ENCODE measurements at regions not wholly inside any gene's neighbourhood (a gene's known extent, or its start where the extent isn't known, plus 50 kb on each side); places are given as distances from the start of the nearest gene placed in this dataset.

GRCh38 chr5:74164725-74165235 is 475.7 kb downstream of the ENC1 start:
- Histone ChIP-seq H3K4me3 (no peak overlapping the region), H3K36me3 (no peaks in the 10 kb centered on the region), H3K27ac (no peak overlapping the region), H3K4me1 (peaks cover 11% of the 10 kb centered on the region), H3K9me3 (replicated peaks) (no peaks in the 10 kb centered on the region), H3K27me3 (no peaks in the 10 kb centered on the region)
- DNase-seq: no peak

GRCh38 chr5:74162524-74162923 is 478.0 kb downstream of the ENC1 start:
- no peak for DNase-seq
- Histone ChIP-seq H3K36me3 (no peaks in the 10 kb centered on the region), H3K27me3 (no peaks in the 10 kb centered on the region), H3K4me1 (peaks cover 6% of the 10 kb centered on the region), H3K4me3 (no peak overlapping the region), H3K9me3 (replicated peaks) (no peaks in the 10 kb centered on the region), H3K27ac (no peak overlapping the region)

GRCh38 chr5:74161170-74161569 is 479.4 kb downstream of the ENC1 start:
- Histone ChIP-seq H3K4me1 (no peaks in the 10 kb centered on the region; the same call in 1 of the 2 replicates), H3K4me3 (no peak overlapping the region), H3K36me3 (no peaks in the 10 kb centered on the region), H3K27me3 (no peaks in the 10 kb centered on the region), H3K9me3 (replicated peaks) (no peaks in the 10 kb centered on the region), H3K27ac (no peak overlapping the region)
- no peak for DNase-seq

GRCh38 chr5:74156728-74157383 is 483.7 kb downstream of the ENC1 start:
- no peaks in the 10 kb centered on the region for H3K27me3 ChIP-seq
- H3K4me3 ChIP-seq: no peak overlapping the region
- peaks cover 19% of the 10 kb centered on the region for H3K4me1 ChIP-seq
- H3K36me3 ChIP-seq: no peaks in the 10 kb centered on the region
- H3K27ac ChIP-seq: no peak overlapping the region
- 0 out of 2 replicates have a peak, but pooled peaks cover 4% of the 10 kb centered on the region for H3K9me3 ChIP-seq (replicated peaks)
- no peak for DNase-seq

- Histone ChIP-seq H3K4me3 (no peak overlapping the region), H3K36me3 (no peaks in the 10 kb centered on the region), H3K27me3 (no peaks in the 10 kb centered on the region), H3K27ac (no peak overlapping the region), H3K4me1 (peaks cover 19% of the 10 kb centered on the region), H3K9me3 (replicated peaks) (0 out of 2 replicates have a peak, but pooled peaks cover 4% of the 10 kb centered on the region)
- DNase-seq: no peak
These were observed 485.0 kb downstream of the ENC1 start for GRCh38 chr5:74155501-74155900.

GRCh38 chr5:74154526-74154925 is 486.0 kb downstream of the ENC1 start:
- Histone ChIP-seq H3K27me3 (no peaks in the 10 kb centered on the region), H3K36me3 (no peaks in the 10 kb centered on the region), H3K9me3 (replicated peaks) (0 out of 2 replicates have a peak, but pooled peaks cover 4% of the 10 kb centered on the region), H3K4me1 (peaks cover 19% of the 10 kb centered on the region), H3K27ac (no peak overlapping the region), H3K4me3 (no peak overlapping the region)
- no peak for DNase-seq

- no peak for DNase-seq
- Histone ChIP-seq H3K4me3 (no peak overlapping the region), H3K27ac (no peak overlapping the region; the same call in 1 of the 2 replicates)
These were observed 487.2 kb downstream of the ENC1 start for GRCh38 chr5:74153255-74153790.

GRCh38 chr5:74152625-74153254 is 487.8 kb downstream of the ENC1 start:
- H3K4me3 ChIP-seq: no peak overlapping the region
- H3K9me3 ChIP-seq (replicated peaks): 0 out of 2 replicates have a peak, but pooled peaks cover 4% of the 10 kb centered on the region

More at GRCh38 chr5:74153255-74153790, 487.2 kb downstream of the ENC1 start:
- H3K4me1 ChIP-seq: peaks cover 19% of the 10 kb centered on the region
- no peaks in the 10 kb centered on the region for H3K36me3 ChIP-seq
- no peaks in the 10 kb centered on the region for H3K27me3 ChIP-seq
- H3K9me3 ChIP-seq (replicated peaks): 0 out of 2 replicates have a peak, but pooled peaks cover 4% of the 10 kb centered on the region

GRCh38 chr5:74152136-74152535 is 488.4 kb downstream of the ENC1 start:
- DNase-seq: no peak
- Histone ChIP-seq H3K27ac (no peak overlapping the region; the same call in 1 of the 2 replicates), H3K9me3 (replicated peaks) (0 out of 2 replicates have a peak, but pooled peaks cover 4% of the 10 kb centered on the region), H3K4me1 (peaks cover 19% of the 10 kb centered on the region), H3K27me3 (no peaks in the 10 kb centered on the region), H3K4me3 (no peak overlapping the region), H3K36me3 (no peaks in the 10 kb centered on the region)

More at GRCh38 chr5:74152625-74153254, 487.8 kb downstream of the ENC1 start:
- Histone ChIP-seq H3K4me1 (peaks cover 19% of the 10 kb centered on the region), H3K27me3 (no peaks in the 10 kb centered on the region), H3K36me3 (no peaks in the 10 kb centered on the region), H3K27ac (no peak overlapping the region; the same call in 1 of the 2 replicates)
- DNase-seq: no peak

GRCh38 chr5:74149395-74149794 is 491.1 kb downstream of the ENC1 start:
- Histone ChIP-seq H3K4me1 (peaks cover 19% of the 10 kb centered on the region), H3K27me3 (no peaks in the 10 kb centered on the region), H3K4me3 (no peak overlapping the region), H3K27ac (no peak overlapping the region), H3K9me3 (replicated peaks) (0 out of 2 replicates have a peak, but pooled peaks cover 4% of the 10 kb centered on the region), H3K36me3 (no peaks in the 10 kb centered on the region)
- DNase-seq: no peak

- Histone ChIP-seq H3K9me3 (replicated peaks) (0 out of 2 replicates have a peak, but pooled peaks cover under 1% of the 10 kb centered on the region), H3K27me3 (no peaks in the 10 kb centered on the region), H3K4me1 (peaks cover 14% of the 10 kb centered on the region), H3K27ac (no peak overlapping the region), H3K4me3 (no peak overlapping the region), H3K36me3 (no peaks in the 10 kb centered on the region)
- no peak for DNase-seq
These were observed 492.2 kb downstream of the ENC1 start for GRCh38 chr5:74148321-74148720.

GRCh38 chr5:74146796-74147195 is 493.7 kb downstream of the ENC1 start:
- no peak overlapping the region for H3K4me3 ChIP-seq
- no peak overlapping the region for H3K27ac ChIP-seq
- no peaks in the 10 kb centered on the region for H3K36me3 ChIP-seq
- no peaks in the 10 kb centered on the region for H3K4me1 ChIP-seq
- no peaks in the 10 kb centered on the region for H3K27me3 ChIP-seq
- DNase-seq: no peak
- no peaks in the 10 kb centered on the region for H3K9me3 ChIP-seq (replicated peaks)

GRCh38 chr5:74145951-74146350 is 494.6 kb downstream of the ENC1 start:
- Histone ChIP-seq H3K4me1 (no peaks in the 10 kb centered on the region), H3K9me3 (replicated peaks) (no peaks in the 10 kb centered on the region), H3K27me3 (no peaks in the 10 kb centered on the region), H3K27ac (no peak overlapping the region), H3K36me3 (no peaks in the 10 kb centered on the region), H3K4me3 (no peak overlapping the region)
- no peak for DNase-seq

GRCh38 chr5:74143721-74144330 is 496.7 kb downstream of the ENC1 start:
- DNase-seq: no peak
- Histone ChIP-seq H3K4me1 (no peaks in the 10 kb centered on the region), H3K27ac (no peak overlapping the region), H3K9me3 (replicated peaks) (no peaks in the 10 kb centered on the region), H3K4me3 (no peak overlapping the region), H3K27me3 (no peaks in the 10 kb centered on the region), H3K36me3 (no peaks in the 10 kb centered on the region)

GRCh38 chr5:74143151-74143550 is 497.4 kb downstream of the ENC1 start:
- H3K9me3 ChIP-seq (replicated peaks): no peaks in the 10 kb centered on the region
- no peaks in the 10 kb centered on the region for H3K4me1 ChIP-seq
- no peaks in the 10 kb centered on the region for H3K36me3 ChIP-seq
- no peak for DNase-seq
- H3K27ac ChIP-seq: no peak overlapping the region
- H3K27me3 ChIP-seq: no peaks in the 10 kb centered on the region
- no peak overlapping the region for H3K4me3 ChIP-seq
